ENCODE measurements at regions not wholly inside any gene's neighbourhood (a gene's known extent, or its start where the extent isn't known, plus 50 kb on each side); places are given as distances from the start of the nearest gene placed in this dataset.

GRCh38 chr12:72148709-72149108 is 123.5 kb upstream of the TRHDE start:
- H3K27me3 ChIP-seq, result no peaks in the 10 kb centered on the region
- TF ChIP-seq, protein P1, sequence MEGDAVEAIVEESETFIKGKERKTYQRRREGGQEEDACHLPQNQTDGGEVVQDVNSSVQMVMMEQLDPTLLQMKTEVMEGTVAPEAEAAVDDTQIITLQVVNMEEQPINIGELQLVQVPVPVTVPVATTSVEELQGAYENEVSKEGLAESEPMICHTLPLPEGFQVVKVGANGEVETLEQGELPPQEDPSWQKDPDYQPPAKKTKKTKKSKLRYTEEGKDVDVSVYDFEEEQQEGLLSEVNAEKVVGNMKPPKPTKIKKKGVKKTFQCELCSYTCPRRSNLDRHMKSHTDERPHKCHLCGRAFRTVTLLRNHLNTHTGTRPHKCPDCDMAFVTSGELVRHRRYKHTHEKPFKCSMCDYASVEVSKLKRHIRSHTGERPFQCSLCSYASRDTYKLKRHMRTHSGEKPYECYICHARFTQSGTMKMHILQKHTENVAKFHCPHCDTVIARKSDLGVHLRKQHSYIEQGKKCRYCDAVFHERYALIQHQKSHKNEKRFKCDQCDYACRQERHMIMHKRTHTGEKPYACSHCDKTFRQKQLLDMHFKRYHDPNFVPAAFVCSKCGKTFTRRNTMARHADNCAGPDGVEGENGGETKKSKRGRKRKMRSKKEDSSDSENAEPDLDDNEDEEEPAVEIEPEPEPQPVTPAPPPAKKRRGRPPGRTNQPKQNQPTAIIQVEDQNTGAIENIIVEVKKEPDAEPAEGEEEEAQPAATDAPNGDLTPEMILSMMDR (IDR thresholded peaks at IDR 0.05; ENCODE audit: low read depth, low read length), result no peak
- H3K4me1 ChIP-seq (ENCODE audit: low read depth), result no peaks in the 10 kb centered on the region
- H3K27ac ChIP-seq, result no peak overlapping the region
- no peak for DNase-seq (ENCODE audit: low read depth in 1 of 2, low spot score in 1 of 2)
- H3K36me3 ChIP-seq, result no peaks in the 10 kb centered on the region
- H3K9me3 ChIP-seq (ENCODE audit: low read depth), result no peaks in the 10 kb centered on the region
- no peak overlapping the region for H3K4me3 ChIP-seq

DNA sequence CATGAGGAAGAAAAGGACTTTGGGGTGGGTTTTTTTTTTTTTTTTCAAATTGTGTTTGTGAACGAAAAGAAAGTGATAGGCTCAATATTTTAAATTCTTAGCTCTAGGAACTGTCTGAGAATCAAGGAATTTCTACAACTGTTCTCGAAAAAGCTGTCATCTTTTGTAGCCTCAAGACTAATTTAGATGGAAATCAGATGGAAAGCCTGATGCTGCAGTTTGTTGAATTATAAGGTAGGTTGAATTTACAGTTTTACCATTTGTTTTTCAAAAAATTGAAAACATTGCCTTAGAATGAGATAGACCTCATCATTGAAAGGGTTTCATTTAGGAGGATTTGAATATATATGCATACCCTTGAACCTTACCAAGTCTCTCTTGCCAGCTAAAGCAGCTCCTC is 109.3 kb upstream of the TRHDE start:
- TF ChIP-seq, protein P1 (IDR thresholded peaks at IDR 0.05; ENCODE audit: low read depth, low read length), result no peak
- no peak for DNase-seq (ENCODE audit: low read depth in 1 of 2, low spot score in 1 of 2)
- Histone ChIP-seq H3K36me3 (no peaks in the 10 kb centered on the region), H3K27me3 (no peaks in the 10 kb centered on the region), H3K27ac (no peak overlapping the region), H3K4me1 (ENCODE audit: low read depth) (no peaks in the 10 kb centered on the region), H3K9me3 (ENCODE audit: low read depth) (no peaks in the 10 kb centered on the region), H3K4me3 (no peak overlapping the region)

- no peak overlapping the region for H3K4me3 ChIP-seq
- H3K27ac ChIP-seq, result no peak overlapping the region
- TF ChIP-seq, protein P1 (IDR thresholded peaks at IDR 0.05; ENCODE audit: low read depth, low read length), result no peak
- H3K9me3 ChIP-seq (ENCODE audit: low read depth), result no peaks in the 10 kb centered on the region
- H3K36me3 ChIP-seq, result no peaks in the 10 kb centered on the region
- H3K4me1 ChIP-seq (ENCODE audit: low read depth), result no peaks in the 10 kb centered on the region
- H3K27me3 ChIP-seq, result no peaks in the 10 kb centered on the region
- DNase-seq (ENCODE audit: low read depth in 1 of 2, low spot score in 1 of 2), result no peak
Observed at GRCh38 chr12:72168851-72169250, 103.3 kb upstream of the TRHDE start.

GRCh38 chr12:72173974-72174373 is 98.2 kb upstream of the TRHDE start:
- no peak overlapping the region for H3K27ac ChIP-seq
- no peak for DNase-seq (ENCODE audit: low read depth in 1 of 2, low spot score in 1 of 2)
- H3K4me3 ChIP-seq, result no peak overlapping the region
- H3K36me3 ChIP-seq, result no peaks in the 10 kb centered on the region
- H3K27me3 ChIP-seq, result no peaks in the 10 kb centered on the region
- H3K9me3 ChIP-seq (ENCODE audit: low read depth), result no peaks in the 10 kb centered on the region
- no peaks in the 10 kb centered on the region for H3K4me1 ChIP-seq (ENCODE audit: low read depth)
- TF ChIP-seq, protein P1 (IDR thresholded peaks at IDR 0.05; ENCODE audit: low read depth, low read length), result no peak

DNA sequence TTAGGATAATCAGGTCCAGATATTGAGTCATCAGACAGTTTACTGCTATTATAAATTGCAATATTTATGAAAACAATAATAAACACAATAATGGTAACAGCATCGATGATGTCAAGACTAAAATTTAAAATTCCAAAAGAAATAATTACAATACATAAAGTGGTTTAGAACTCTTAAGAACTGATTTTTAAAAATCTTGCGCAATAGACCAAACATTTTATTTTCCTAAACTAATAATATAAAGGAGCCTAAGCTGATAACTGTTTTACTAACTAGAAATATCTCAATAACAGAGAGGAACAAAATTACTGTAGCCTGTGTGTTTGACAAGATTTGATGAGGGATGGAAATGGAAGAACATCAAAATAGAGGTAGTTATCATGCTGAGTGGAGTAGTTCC is 93.9 kb upstream of the TRHDE start:
- Histone ChIP-seq H3K27ac (no peak overlapping the region), H3K4me1 (ENCODE audit: low read depth) (no peaks in the 10 kb centered on the region), H3K36me3 (no peaks in the 10 kb centered on the region), H3K27me3 (no peaks in the 10 kb centered on the region), H3K9me3 (ENCODE audit: low read depth) (no peaks in the 10 kb centered on the region), H3K4me3 (no peak overlapping the region)
- DNase-seq (ENCODE audit: low read depth in 1 of 2, low spot score in 1 of 2), result no peak
- TF ChIP-seq, protein P1 (IDR thresholded peaks at IDR 0.05; ENCODE audit: low read depth, low read length), result no peak

DNA sequence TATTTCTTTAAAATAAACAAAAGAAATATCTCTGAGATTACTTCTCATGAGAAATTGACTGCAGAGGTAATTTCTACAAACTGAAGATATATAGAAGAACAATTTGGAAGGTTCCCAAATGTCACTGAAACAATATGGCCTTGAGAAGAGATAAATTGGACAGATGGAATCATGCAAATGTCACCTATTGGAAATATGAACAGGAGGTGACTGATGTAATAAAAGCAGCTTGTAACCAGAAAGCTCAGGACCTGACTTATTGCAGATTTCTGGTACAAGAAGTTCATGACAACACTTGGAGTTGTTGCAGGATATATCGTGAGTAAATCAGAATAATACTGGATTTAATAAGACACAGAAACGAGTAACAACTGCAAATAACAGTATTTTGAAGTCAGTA is 93.3 kb upstream of the TRHDE start:
- TF ChIP-seq, protein P1 (IDR thresholded peaks at IDR 0.05; ENCODE audit: low read depth, low read length), result no peak
- H3K27ac ChIP-seq, result no peak overlapping the region
- no peaks in the 10 kb centered on the region for H3K27me3 ChIP-seq
- H3K4me1 ChIP-seq (ENCODE audit: low read depth), result no peaks in the 10 kb centered on the region
- H3K9me3 ChIP-seq (ENCODE audit: low read depth), result no peaks in the 10 kb centered on the region
- no peaks in the 10 kb centered on the region for H3K36me3 ChIP-seq
- no peak overlapping the region for H3K4me3 ChIP-seq
- no peak for DNase-seq (ENCODE audit: low read depth in 1 of 2, low spot score in 1 of 2)

Measured in cardiac muscle cell (in vitro differentiated cells and primary cell).